HL-60 (cell line): ENCODE measurements at regions not wholly inside any gene's neighbourhood (a gene's known extent, or its start where the extent isn't known, plus 50 kb on each side); places are given as distances from the start of the nearest gene placed in this dataset.

Experiments
- DNase-seq, 2 experiments: peaks; one replicate each; pipeline ENCODE4 v3.0.0-alpha.2; 2010 to 2020; ENCODE audit warnings: low read depth in 1 of 2, low spot score in 1 of 2
- H3K27ac ChIP-seq: fragments of 250-450 bp; sonication (Bioruptor Pico); replicated peaks from 2 replicates; pipeline ENCODE4 v1.5.1; 2020; ENCODE audit warnings: mild to moderate bottlenecking, moderate library complexity
- H3K27me3 ChIP-seq: fragments of 250-450 bp; sonication (Bioruptor Pico); 2 replicates; pipeline ENCODE4 v1.5.1; 2021; ENCODE audit warnings: mild to moderate bottlenecking, moderate library complexity; ENCODE audit not compliant: insufficient read depth, poor library complexity, severe bottlenecking
- H3K4me3 ChIP-seq: replicated peaks from 2 replicates; pipeline ENCODE4 v1.5.1; 2011; ENCODE audit warnings: mild to moderate bottlenecking, control low read depth, low read length; ENCODE audit not compliant: insufficient read depth
- CTCF ChIP-seq: IDR thresholded peaks from one replicate; pipeline ENCODE4 v1.5.1; 2011; ENCODE audit warnings: low read length, control low read depth, inconsistent platforms; ENCODE audit not compliant: insufficient read depth
- GABPA ChIP-seq: IDR thresholded peaks from 2 replicates; pipeline ENCODE4 v1.6.1; 2012; ENCODE audit warnings: low read depth
- POLR2AphosphoS5 ChIP-seq: IDR thresholded peaks from 2 replicates; pipeline ENCODE4 v1.6.1; 2012; ENCODE audit warnings: low read depth
- SPI1 ChIP-seq: IDR thresholded peaks from 2 replicates; pipeline ENCODE4 v1.6.1; 2012; ENCODE audit warnings: low read depth, mild to moderate bottlenecking, borderline replicate concordance
- TF ChIP-seq, protein P1 (sequence below): IDR thresholded peaks from 2 replicates; pipeline ENCODE4 v1.6.1; 2012; ENCODE audit warnings: low read depth; ENCODE audit not compliant: insufficient replicate concordance

DNA sequence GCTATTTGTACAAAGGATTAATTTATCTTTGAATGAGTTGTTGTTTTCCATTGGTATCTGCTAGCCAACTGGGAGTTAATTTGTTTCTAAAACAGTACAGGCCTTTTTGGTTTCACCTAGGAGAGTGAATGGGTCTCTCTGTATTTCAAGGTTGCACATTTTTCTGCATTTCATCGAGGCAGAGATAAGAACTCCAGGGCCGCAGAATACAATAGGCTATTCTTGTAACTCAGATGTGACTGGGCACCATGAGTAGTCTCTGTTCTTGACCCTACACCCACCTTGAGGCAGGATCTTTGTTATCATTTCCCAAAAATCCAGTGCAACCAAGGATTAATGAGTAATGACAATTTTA, 51.7 kb upstream of the OR9Q1 start:
- TF ChIP-seq SPI1 (no peak), GABPA (no peak), POLR2AphosphoS5 (no peak), CTCF (no peak)
- TF ChIP-seq, protein P1, sequence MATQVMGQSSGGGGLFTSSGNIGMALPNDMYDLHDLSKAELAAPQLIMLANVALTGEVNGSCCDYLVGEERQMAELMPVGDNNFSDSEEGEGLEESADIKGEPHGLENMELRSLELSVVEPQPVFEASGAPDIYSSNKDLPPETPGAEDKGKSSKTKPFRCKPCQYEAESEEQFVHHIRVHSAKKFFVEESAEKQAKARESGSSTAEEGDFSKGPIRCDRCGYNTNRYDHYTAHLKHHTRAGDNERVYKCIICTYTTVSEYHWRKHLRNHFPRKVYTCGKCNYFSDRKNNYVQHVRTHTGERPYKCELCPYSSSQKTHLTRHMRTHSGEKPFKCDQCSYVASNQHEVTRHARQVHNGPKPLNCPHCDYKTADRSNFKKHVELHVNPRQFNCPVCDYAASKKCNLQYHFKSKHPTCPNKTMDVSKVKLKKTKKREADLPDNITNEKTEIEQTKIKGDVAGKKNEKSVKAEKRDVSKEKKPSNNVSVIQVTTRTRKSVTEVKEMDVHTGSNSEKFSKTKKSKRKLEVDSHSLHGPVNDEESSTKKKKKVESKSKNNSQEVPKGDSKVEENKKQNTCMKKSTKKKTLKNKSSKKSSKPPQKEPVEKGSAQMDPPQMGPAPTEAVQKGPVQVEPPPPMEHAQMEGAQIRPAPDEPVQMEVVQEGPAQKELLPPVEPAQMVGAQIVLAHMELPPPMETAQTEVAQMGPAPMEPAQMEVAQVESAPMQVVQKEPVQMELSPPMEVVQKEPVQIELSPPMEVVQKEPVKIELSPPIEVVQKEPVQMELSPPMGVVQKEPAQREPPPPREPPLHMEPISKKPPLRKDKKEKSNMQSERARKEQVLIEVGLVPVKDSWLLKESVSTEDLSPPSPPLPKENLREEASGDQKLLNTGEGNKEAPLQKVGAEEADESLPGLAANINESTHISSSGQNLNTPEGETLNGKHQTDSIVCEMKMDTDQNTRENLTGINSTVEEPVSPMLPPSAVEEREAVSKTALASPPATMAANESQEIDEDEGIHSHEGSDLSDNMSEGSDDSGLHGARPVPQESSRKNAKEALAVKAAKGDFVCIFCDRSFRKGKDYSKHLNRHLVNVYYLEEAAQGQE = no peak
- Histone ChIP-seq H3K4me3 (no peak overlapping the region), H3K27me3 (no peaks in the 10 kb centered on the region), H3K27ac (no peak overlapping the region)
- DNase-seq = no peak
